Esophagus squamous epithelium (tissue), 4 donors: ENCODE measurements at regions not wholly inside any gene's neighbourhood (a gene's known extent, or its start where the extent isn't known, plus 50 kb on each side); places are given as distances from the start of the nearest gene placed in this dataset.

ENCODE experiments used
- POLR2A ChIP-seq, 4 donors: fragments of 450-650 bp; IDR thresholded peaks; one replicate each; pipeline ENCODE4 v1.6.1; 2017; ENCODE audit warnings: antibody characterized with exemption in 4 of 4, mild to moderate bottlenecking in 4 of 4, moderate library complexity in 3 of 4
- TF ChIP-seq, protein P1 (sequence below), 6 experiments: fragments of 450-650 bp in 4 of 6; fragments of 200-600 bp in 2 of 6; sonication (generic) in 2 of 6; IDR thresholded peaks; one replicate each; pipeline ENCODE4 v1.5.1; 2016 to 2019; ENCODE audit warnings: antibody characterized with exemption in 6 of 6, mild to moderate bottlenecking in 4 of 6, moderate library complexity in 4 of 6

DNA sequence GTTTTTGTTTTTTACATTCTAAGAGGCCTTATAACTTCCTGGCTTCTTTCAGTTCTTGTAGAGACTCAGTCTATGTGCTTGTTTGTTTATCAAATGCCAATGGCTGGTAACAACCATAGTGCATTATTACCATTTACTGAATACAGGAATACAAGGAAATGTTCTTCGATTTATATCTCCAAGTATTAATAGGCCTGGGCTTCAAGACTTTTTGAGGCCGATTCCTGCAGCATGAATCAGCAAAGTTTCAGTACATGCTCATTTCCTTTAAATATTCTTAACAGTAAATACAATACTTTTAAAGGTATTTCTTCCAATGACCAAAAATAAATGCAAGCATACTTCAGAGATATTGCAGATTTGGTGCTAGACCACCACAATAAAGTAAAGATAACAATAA is 535.3 kb downstream of the EFNA5 start:
- TF ChIP-seq, protein P1, sequence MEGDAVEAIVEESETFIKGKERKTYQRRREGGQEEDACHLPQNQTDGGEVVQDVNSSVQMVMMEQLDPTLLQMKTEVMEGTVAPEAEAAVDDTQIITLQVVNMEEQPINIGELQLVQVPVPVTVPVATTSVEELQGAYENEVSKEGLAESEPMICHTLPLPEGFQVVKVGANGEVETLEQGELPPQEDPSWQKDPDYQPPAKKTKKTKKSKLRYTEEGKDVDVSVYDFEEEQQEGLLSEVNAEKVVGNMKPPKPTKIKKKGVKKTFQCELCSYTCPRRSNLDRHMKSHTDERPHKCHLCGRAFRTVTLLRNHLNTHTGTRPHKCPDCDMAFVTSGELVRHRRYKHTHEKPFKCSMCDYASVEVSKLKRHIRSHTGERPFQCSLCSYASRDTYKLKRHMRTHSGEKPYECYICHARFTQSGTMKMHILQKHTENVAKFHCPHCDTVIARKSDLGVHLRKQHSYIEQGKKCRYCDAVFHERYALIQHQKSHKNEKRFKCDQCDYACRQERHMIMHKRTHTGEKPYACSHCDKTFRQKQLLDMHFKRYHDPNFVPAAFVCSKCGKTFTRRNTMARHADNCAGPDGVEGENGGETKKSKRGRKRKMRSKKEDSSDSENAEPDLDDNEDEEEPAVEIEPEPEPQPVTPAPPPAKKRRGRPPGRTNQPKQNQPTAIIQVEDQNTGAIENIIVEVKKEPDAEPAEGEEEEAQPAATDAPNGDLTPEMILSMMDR (IDR thresholded peaks at IDR 0.05), result no peak
- TF ChIP-seq POLR2A (IDR thresholded peaks at IDR 0.05), result no peak
